ENCODE measurements at regions not wholly inside any gene's neighbourhood (a gene's known extent, or its start where the extent isn't known, plus 50 kb on each side); places are given as distances from the start of the nearest gene placed in this dataset.

GRCh38 chr6:4668271-4669179 is 107.7 kb upstream of the CDYL start:
- TF ChIP-seq POLR2A (IDR thresholded peaks at IDR 0.05) (no peak), CTCF (IDR thresholded peaks at IDR 0.05) (no peak), EP300 (IDR thresholded peaks at IDR 0.05) (no peak), POLR2AphosphoS5 (IDR thresholded peaks at IDR 0.05) (no peak)

All from gastroesophageal sphincter (tissue), 3 donors.